Esophagus squamous epithelium (tissue), 4 donors: ENCODE measurements at regions not wholly inside any gene's neighbourhood (a gene's known extent, or its start where the extent isn't known, plus 50 kb on each side); places are given as distances from the start of the nearest gene placed in this dataset.

ENCODE experiments used
- POLR2A ChIP-seq, 4 donors: fragments of 450-650 bp; IDR thresholded peaks; one replicate each; pipeline ENCODE4 v1.6.1; 2017; ENCODE audit warnings: antibody characterized with exemption in 4 of 4, mild to moderate bottlenecking in 4 of 4, moderate library complexity in 3 of 4
- TF ChIP-seq, protein P1 (sequence below), 6 experiments: fragments of 450-650 bp in 4 of 6; fragments of 200-600 bp in 2 of 6; sonication (generic) in 2 of 6; IDR thresholded peaks; one replicate each; pipeline ENCODE4 v1.5.1; 2016 to 2019; ENCODE audit warnings: antibody characterized with exemption in 6 of 6, mild to moderate bottlenecking in 4 of 6, moderate library complexity in 4 of 6

DNA sequence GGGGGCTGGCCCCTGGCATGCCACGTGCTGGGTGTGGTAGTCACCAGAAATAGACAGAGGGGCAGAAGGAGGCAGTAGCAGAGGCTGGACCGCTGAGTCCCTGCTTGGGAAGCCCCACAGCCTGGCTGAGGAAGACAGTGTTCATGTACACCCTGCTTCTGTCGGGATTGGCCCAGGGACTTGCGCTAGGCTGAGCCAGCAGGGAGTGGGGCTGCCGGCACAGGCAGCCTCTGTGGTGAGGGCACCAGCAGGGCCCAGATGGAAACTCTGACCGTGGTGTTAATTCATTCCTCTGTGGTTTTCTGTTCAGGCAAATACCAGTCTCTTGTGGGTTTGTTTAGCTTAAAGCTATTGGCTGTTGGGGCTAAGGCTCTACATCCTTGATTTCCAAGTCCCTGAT is 108.6 kb upstream of the RAD23B start:
- TF ChIP-seq, protein P1, sequence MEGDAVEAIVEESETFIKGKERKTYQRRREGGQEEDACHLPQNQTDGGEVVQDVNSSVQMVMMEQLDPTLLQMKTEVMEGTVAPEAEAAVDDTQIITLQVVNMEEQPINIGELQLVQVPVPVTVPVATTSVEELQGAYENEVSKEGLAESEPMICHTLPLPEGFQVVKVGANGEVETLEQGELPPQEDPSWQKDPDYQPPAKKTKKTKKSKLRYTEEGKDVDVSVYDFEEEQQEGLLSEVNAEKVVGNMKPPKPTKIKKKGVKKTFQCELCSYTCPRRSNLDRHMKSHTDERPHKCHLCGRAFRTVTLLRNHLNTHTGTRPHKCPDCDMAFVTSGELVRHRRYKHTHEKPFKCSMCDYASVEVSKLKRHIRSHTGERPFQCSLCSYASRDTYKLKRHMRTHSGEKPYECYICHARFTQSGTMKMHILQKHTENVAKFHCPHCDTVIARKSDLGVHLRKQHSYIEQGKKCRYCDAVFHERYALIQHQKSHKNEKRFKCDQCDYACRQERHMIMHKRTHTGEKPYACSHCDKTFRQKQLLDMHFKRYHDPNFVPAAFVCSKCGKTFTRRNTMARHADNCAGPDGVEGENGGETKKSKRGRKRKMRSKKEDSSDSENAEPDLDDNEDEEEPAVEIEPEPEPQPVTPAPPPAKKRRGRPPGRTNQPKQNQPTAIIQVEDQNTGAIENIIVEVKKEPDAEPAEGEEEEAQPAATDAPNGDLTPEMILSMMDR (IDR thresholded peaks at IDR 0.05): no peak
- TF ChIP-seq POLR2A (IDR thresholded peaks at IDR 0.05): no peak
